AG10803 (cell line): ENCODE measurements at regions not wholly inside any gene's neighbourhood (a gene's known extent, or its start where the extent isn't known, plus 50 kb on each side); places are given as distances from the start of the nearest gene placed in this dataset.

Source experiments
- DNase-seq: peaks from one replicate; pipeline ENCODE4 v3.0.0; 2010; ENCODE audit warnings: low read depth
- H3K4me3 ChIP-seq: 2 replicates; pipeline ENCODE4 v1.5.1; 2011; ENCODE audit warnings: mild to moderate bottlenecking, low read length, control low read depth
- CTCF ChIP-seq: conservative IDR thresholded peaks from 2 replicates; pipeline ENCODE4 v1.5.1; 2011; ENCODE audit warnings: mild to moderate bottlenecking, low read length, control low read depth, inconsistent platforms

DNA sequence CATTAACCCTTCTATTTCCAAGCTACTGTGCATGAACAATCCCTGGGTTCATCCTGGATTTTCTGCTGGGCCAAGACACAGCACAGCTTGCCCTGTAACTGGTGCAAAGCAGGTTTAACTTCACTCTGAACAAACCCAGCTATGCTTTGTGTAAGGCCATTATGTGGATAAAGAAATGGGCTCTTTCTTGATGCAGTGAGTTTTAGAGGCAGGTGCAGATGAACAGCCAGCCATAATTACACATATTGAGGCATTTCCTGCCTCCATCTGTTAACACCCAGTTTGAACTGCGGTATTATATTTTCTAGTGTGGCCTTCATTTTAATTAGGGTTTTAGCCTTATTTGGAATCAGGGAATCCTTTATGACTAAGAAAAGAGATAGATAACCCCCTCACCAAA lies 68.7 kb upstream of the ARX start:
- DNase-seq: no peak
- TF ChIP-seq CTCF: no peak
- H3K4me3 ChIP-seq: no peak overlapping the region

DNA sequence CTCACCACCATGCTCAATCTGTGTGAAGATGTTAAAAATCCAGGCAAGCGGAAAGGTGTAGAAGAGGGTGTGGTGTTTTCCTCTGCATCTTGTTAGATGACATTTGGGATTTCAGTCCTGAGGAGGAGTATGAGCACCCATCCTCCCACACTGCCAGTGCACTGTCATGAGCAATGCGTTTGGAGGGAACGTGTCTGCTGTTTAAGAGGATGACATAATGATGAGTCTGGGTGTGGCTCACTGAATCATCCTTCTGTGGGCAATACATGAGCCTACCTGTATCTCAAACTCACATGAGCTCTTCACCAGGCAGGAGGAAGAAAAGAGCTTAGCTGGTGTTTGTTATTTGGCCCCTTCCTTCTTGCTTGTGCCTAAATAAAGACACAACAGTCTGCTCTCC lies 67.9 kb upstream of the ARX start:
- H3K4me3 ChIP-seq: no peak overlapping the region
- no peak for DNase-seq
- no peak for TF ChIP-seq CTCF

- no peak for DNase-seq
- no peak for TF ChIP-seq CTCF
- H3K4me3 ChIP-seq: no peak overlapping the region
Measured at GRCh38 chrX:25079020-25079419, 63.3 kb upstream of the ARX start.

GRCh38 chrX:25076941-25077500 lies 61.3 kb upstream of the ARX start:
- no peak overlapping the region for H3K4me3 ChIP-seq
- DNase-seq: no peak
- TF ChIP-seq CTCF: no peak

DNA sequence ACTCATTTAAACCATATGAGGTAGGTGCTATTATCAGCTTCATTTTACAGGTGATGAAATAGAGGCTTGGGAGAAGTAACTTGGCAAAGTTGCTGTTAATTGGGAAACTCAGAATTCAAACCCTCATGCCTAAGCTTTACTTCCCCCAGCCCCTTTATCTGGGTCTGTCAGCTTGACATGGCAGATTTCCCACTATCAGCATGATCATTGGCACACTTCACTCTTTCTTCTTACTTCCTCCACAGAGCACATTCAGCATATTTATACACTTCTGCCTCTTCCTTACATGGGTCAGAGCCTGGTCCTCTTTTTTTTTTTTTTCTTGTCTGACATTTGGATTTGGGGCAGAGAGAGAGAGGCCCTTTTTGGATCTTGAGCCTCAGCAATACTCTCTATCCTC lies 56.5 kb upstream of the ARX start:
- H3K4me3 ChIP-seq: no peak overlapping the region
- no peak for DNase-seq
- TF ChIP-seq CTCF: no peak

- TF ChIP-seq CTCF: no peak
- no peak overlapping the region for H3K4me3 ChIP-seq
- DNase-seq: no peak
Measured at GRCh38 chrX:25070038-25070437, 54.3 kb upstream of the ARX start.

DNA sequence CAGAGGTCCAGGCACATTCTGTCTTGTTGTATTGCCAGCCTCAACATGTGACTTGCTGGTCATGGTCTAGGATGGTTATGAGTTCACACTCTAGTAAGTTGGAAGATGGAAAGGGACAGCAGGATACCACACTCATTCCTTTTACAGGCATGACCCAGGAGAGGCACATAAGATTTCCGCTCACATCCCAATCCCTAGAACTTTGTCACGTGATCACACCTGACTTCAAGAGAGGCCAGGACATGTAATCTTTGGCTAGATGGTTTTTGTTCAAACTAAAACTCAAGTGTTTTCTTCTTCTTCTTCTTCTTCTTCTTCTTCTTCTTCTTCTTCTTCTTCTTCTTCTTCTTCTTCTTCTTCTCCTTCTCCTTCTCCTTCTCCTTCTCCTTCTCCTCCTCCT lies 53.4 kb upstream of the ARX start:
- DNase-seq: no peak
- no peak overlapping the region for H3K4me3 ChIP-seq

More for the DNA sequence above, 53.4 kb upstream of the ARX start:
- no peak for TF ChIP-seq CTCF
